ENCODE measurements at regions not wholly inside any gene's neighbourhood (a gene's known extent, or its start where the extent isn't known, plus 50 kb on each side); places are given as distances from the start of the nearest gene placed in this dataset.

- H3K27ac ChIP-seq, result no peak overlapping the region
- H3K9me3 ChIP-seq, result no peaks in the 10 kb centered on the region
- H3K4me3 ChIP-seq, result no peak overlapping the region
- no peak for DNase-seq
- H3K27me3 ChIP-seq, result no peaks in the 10 kb centered on the region
- H3K36me3 ChIP-seq, result no peaks in the 10 kb centered on the region
- no peaks in the 10 kb centered on the region for H3K4me1 ChIP-seq
- TF ChIP-seq POLR2A (IDR thresholded peaks at IDR 0.05), result no peak
- TF ChIP-seq CTCF (IDR thresholded peaks at IDR 0.05), result no peak
- intact Hi-C loops (cut with DNase I; ENCODE audit: low total_unique reads), result no loop called here
Observed at GRCh38 chr9:103615994-103616393, 478.1 kb upstream of the SMC2 start.

- H3K4me3 ChIP-seq, result no peak overlapping the region
- no peaks in the 10 kb centered on the region for H3K4me1 ChIP-seq
- intact Hi-C loops (cut with DNase I; ENCODE audit: low total_unique reads), result no loop called here
- no peaks in the 10 kb centered on the region for H3K9me3 ChIP-seq
- no peaks in the 10 kb centered on the region for H3K27me3 ChIP-seq
- no peak for TF ChIP-seq POLR2A (IDR thresholded peaks at IDR 0.05)
- TF ChIP-seq CTCF (IDR thresholded peaks at IDR 0.05), result no peak
- no peak overlapping the region for H3K27ac ChIP-seq
- no peak for DNase-seq
- H3K36me3 ChIP-seq, result no peaks in the 10 kb centered on the region
Observed at GRCh38 chr9:103617046-103617445, 477.1 kb upstream of the SMC2 start.

GRCh38 chr9:103625161-103625804 is 468.8 kb upstream of the SMC2 start:
- no peak overlapping the region for H3K4me3 ChIP-seq
- H3K36me3 ChIP-seq, result no peaks in the 10 kb centered on the region
- no peaks in the 10 kb centered on the region for H3K4me1 ChIP-seq
- no peak for TF ChIP-seq CTCF (IDR thresholded peaks at IDR 0.05)
- TF ChIP-seq POLR2A (IDR thresholded peaks at IDR 0.05), result no peak
- no peaks in the 10 kb centered on the region for H3K27me3 ChIP-seq
- no peak for DNase-seq
- H3K27ac ChIP-seq, result no peak overlapping the region
- H3K9me3 ChIP-seq, result no peaks in the 10 kb centered on the region
- intact Hi-C loops (cut with DNase I; ENCODE audit: low total_unique reads), result no loop called here

GRCh38 chr9:103627731-103628130 is 466.4 kb upstream of the SMC2 start:
- TF ChIP-seq CTCF (IDR thresholded peaks at IDR 0.05), result no peak
- TF ChIP-seq POLR2A (IDR thresholded peaks at IDR 0.05), result no peak
- Histone ChIP-seq H3K27ac (no peak overlapping the region), H3K9me3 (no peaks in the 10 kb centered on the region), H3K4me1 (no peaks in the 10 kb centered on the region), H3K36me3 (no peaks in the 10 kb centered on the region), H3K27me3 (no peaks in the 10 kb centered on the region), H3K4me3 (no peak overlapping the region)
- DNase-seq, result no peak
- intact Hi-C loops (cut with DNase I; ENCODE audit: low total_unique reads), result no loop called here

GRCh38 chr9:103649086-103649485 is 445.0 kb upstream of the SMC2 start:
- Histone ChIP-seq H3K4me3 (no peak overlapping the region), H3K27me3 (no peaks in the 10 kb centered on the region), H3K4me1 (no peaks in the 10 kb centered on the region), H3K9me3 (no peaks in the 10 kb centered on the region), H3K27ac (no peak overlapping the region), H3K36me3 (no peaks in the 10 kb centered on the region)
- intact Hi-C loops (cut with DNase I; ENCODE audit: low total_unique reads), result no loop called here
- TF ChIP-seq POLR2A (IDR thresholded peaks at IDR 0.05) (no peak), CTCF (IDR thresholded peaks at IDR 0.05) (no peak)
- no peak for DNase-seq
